HG03378 (cell line): ENCODE measurements at regions not wholly inside any gene's neighbourhood (a gene's known extent, or its start where the extent isn't known, plus 50 kb on each side); places are given as distances from the start of the nearest gene placed in this dataset.

Experiments
- ATAC-seq: cut with Tn5 transposase; IDR thresholded peaks from one replicate; pipeline ENCODE4 v1.9.1; 2021; ENCODE audit warnings: mild to moderate bottlenecking, moderate library complexity; ENCODE audit not compliant: unreplicated experiment

GRCh38 chr14:100673085-100673806 lies 53.4 kb upstream of the DLK1 start:
- ATAC-seq, result no peak

- no peak for ATAC-seq
Measured at GRCh38 chr14:100673807-100674154, 52.9 kb upstream of the DLK1 start.

- no peak for ATAC-seq
Measured at GRCh38 chr14:100674428-100674827, 52.3 kb upstream of the DLK1 start.

- ATAC-seq, result no peak
Measured at GRCh38 chr14:100674897-100675619, 51.6 kb upstream of the DLK1 start.

- ATAC-seq, result no peak
Measured at GRCh38 chr14:100675699-100676684, 50.7 kb upstream of the DLK1 start.
